ENCODE measurements at regions not wholly inside any gene's neighbourhood (a gene's known extent, or its start where the extent isn't known, plus 50 kb on each side); places are given as distances from the start of the nearest gene placed in this dataset.

DNA sequence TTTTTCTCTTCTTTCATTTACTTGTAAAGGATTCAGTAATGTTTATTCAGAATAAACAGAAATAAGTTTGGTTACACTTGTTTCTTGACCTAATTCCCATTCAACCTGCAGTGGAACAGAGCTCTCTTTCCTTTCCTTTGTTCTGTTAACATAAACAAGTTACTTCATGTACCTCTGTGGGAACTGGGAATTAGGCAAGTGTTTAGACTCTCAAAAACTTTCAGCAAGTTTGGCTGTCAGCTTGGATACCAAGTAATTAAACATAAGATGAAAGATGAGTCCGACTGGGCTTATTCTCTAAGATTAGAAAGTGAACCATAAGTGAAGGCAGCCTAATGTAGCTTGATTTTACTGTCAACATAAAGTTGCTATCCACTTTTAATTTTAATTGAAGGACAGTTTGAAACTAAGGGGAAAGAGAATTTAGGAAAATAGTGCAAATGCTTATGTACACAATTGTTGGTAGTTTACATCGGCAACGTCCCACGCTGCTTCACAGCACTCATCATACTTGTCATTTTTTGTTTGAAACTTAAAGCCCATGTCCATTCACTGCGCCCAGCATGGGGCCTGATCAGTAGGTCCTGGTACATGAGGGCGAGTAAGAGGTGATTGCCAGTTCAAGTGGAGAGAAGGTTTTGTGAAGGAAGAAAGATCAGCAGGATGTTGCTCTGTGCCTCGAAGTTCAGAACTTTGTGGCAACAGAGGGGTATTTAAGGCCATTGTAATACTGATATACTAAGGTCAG is 113.0 kb downstream of the PLEKHG1 start:
- no peak for DNase-seq (ENCODE audit: low read depth)

DNA sequence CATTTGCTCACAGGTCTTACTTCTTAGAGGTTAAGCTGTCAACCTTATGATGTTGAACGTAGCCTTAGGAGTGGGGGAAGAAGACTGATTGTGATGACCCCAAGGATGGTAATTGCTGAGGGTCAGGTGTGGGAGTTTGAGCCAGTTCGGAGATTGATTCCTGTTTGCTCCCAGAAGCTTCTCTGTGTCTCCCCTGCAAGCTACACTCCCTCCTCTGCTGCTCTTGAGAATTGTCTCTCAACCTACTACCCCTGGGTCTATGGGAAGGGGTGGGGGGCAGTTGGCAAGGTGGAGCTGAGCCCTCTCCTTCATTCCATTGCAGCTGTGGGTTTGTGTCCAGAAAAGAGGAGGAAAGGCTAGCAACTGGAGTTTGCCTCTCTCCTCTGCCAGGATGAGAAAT is 113.8 kb downstream of the PLEKHG1 start:
- no peak for DNase-seq (ENCODE audit: low read depth)

DNA sequence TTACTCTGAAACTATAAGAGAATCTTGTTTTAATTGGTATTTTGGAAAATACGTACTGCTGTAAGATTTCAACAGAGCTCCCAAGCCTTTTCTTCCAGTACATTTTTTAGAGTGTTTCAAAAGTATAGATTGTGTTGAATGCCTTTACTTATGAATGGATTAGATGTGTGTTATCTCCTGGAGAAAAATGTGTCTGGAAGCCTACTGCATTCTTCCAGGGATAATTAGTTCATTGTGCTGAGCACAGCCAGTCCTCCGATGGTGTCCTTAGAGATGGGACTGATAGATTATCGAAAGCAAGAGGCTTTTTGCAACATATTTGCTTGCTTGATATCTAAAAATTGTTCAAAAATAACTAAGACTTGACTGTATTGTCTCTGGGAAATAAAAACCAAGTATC is 114.2 kb downstream of the PLEKHG1 start:
- DNase-seq (ENCODE audit: low read depth): no peak

DNA sequence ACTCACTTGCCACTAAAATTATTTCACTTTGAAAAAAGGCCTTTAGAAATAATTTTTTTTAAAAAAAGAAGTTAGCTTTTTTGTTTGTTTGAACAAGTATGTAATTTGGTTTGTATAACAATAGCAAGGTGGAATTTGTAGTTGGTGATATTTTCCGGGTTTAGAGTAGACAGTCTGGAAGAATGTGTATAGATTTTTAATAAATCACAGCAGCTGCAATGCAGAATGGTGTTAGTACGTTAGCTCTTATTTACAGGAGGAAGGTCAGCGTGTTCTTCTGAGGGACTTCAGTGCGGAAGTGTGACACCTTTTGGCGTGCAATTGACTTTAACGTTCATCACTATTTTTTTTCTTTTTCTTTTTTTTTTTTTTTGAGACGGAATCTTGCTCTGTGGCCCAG is 115.4 kb downstream of the PLEKHG1 start:
- no peak for DNase-seq (ENCODE audit: low read depth)

DNA sequence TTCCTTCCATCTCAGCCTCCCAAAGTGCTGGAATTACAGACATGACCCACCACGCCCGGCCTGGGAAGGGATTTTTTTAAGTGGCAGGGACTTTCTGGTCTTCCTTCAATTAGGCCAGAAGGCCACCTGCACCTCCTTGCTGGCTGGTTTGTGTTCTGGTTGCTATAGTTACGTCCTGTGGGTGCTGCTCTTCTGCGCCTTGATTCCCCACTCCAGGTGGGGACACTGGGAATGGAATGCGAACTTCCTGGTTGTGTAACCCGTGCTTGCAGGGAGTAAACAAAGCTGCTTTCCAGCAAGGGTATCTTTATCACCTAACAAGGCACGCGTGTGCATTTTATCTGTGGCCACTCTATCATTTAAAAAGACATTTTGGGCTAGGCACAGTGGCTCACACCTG is 117.7 kb downstream of the PLEKHG1 start:
- DNase-seq (ENCODE audit: low read depth): no peak

DNA sequence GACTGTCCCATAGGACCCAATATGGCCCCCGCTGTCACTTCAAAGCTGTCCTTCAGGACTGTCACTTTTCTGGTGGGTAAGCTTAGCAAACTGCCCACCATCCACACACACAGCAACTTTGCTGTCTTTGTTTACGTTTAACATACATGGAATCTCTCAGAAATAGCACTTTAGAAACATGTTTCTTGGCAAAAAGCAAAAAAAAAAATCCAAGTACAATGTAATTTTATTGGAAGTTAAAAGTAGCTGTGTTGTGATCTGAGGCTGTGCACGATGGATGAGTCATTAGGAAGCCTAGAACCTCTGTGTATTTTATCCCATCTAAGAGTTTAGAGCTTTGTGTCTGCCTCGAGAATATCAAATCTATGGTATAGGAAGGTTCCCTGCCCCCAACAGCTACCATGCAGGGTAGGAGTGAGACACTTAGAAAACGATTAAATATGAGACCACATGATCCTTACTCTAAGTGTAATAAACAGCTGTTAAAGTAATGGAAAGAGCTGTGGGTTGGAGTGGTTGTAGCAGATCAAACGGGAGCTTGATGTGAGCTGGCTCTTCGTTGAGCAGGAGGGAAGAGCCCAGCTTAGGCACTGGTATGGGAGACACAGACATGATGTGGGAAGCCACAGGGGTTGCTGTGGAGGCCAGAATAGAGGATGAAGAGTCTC is 119.5 kb downstream of the PLEKHG1 start:
- no peak for DNase-seq (ENCODE audit: low read depth)

DNA sequence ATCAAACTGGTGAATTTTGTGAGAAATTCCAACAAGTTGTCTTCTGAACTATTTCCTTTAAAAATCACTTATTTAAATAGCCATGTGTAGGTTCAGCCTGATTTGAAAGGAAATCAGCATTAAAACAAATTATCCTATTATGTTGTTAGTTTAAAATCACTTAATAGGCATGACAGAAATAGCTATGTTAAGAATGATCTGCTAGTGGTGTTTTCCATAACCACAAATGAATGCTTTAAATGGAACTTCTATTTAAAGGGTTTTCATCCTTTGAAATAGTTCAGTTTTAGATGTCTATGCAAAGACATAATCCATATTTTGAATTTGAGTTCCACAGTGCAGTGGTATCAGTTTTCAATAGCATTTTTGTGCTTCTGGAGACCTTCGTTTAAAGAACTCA is 120.1 kb downstream of the PLEKHG1 start:
- no peak for DNase-seq (ENCODE audit: low read depth)

DNA sequence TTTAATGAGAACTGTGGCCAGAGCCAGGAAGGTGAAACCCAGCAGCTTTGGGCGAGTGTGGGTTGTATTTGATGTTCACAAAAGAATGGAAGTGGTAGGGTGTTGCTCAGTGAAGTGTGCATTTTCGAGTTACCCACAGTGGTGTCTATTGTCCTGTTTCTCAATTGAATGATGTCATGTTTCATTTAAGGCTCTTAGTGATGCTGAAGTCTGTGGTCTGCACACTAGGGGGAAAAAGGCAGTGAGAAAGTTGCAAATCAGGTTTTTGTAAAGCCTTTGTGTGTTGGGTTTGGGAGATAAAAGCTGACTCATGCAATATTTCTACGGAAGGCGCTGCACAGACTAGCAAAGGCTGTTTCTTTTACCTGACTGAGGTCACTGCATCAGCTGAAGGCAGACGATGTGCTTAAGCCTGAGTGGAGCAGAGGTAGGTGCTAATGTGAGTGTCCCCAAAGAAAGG is 121.1 kb downstream of the PLEKHG1 start:
- no peak for DNase-seq (ENCODE audit: low read depth)

DNA sequence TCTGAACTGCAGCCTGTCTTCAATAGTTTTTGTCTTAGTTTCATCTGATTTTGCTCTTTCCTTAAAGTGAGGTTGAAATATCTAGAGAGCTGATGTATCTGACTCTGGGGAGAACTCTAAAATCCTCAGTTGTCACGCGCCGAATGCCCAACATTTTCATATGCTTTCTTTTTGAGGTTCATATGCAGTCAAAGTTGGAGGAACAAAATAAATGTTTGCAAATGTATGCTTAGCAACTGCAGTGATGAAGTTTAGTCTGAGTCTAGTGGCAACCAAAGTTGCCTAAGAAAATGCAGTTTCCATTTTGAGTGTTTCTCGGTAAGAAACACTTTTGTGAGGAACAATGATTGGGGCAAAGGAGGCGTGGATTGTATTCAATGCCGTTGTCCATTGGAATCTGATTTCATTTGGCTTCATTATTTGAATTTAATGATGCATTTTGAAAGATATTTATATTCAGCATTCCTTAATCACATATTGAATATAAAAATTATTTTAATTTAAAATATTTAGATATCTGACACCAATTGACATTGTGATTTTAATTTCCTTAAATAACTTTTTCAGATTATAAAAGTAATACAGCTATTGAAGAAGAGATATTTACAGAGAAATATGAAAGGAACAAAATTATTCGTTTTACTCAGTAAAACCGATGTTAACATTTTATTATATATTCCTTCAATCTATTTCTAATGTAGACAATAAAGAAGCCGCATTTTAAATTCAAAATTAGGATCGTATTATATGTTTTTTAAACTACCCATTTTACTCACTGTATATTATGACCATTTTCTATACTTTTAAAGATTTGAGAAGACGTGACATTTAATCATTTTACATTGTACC is 122.0 kb downstream of the PLEKHG1 start:
- no peak for DNase-seq (ENCODE audit: low read depth)

DNA sequence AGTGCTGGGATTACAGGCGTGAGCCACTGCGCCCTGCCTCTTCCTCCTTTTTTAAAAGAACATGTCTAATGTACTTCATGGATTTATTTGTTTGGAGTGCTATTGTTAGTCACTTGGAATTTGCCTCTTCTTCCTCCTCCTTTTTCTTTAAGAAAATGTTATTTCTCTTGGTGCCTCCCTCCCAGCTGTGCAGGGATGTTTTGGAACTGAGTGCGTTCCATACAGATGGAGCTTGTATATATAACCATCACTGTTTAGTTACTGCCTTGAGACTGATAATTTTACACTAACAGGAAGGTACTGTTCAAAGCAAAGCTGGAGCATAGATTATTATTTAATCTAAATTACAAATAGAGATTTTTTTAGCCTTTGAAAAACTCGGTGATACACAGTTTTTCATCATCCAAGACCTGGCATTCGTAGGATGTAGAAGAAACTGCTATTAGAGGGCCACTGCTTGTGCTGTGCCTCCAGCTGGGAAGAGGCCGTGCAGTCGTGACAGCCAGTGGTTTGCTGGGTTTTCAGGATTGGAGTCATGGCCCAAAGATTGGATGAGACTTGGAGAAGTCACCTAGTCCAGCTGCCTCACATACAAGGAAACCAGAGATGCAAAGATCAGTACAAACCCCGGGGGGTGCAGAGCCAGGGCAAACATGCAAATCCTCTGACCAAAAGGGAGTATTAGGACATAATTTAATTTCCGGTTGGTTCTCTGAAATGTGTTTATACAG is 123.1 kb downstream of the PLEKHG1 start:
- no peak for DNase-seq (ENCODE audit: low read depth)

DNA sequence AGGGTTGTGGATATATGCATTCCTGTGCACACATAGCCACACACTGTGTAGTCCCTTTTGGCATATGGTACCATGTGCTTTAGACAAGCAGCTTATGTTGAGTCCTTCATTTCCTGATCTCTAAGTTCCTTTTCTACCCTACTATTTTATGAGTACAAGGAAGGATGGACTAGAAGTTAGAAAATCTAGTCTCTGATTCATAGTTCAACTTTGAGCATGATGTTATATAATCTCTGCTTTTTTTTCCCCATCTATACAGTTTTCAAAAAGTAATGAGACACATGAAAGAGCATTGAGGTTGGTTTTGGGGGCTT is 123.6 kb downstream of the PLEKHG1 start:
- no peak for DNase-seq (ENCODE audit: low read depth)

DNA sequence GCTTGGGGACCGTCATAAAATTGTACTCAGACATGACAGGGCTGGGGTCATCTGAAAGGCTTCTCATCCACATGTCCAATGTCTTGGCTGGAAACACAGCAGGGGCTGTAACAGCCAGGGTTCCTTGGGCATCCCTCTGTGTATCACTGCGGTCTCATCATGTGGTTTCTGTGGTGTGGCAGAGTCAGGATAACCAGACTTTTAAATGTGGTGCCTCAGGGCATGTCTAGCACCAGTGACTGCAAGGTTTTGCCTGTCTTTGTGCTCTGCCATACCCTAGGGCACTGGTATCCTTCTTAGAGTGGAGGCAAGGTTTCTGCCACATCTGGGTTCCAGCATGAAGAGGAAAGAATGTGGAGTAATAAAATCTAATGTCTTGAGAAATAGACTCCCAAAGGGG is 124.2 kb downstream of the PLEKHG1 start:
- DNase-seq (ENCODE audit: low read depth): no peak

DNA sequence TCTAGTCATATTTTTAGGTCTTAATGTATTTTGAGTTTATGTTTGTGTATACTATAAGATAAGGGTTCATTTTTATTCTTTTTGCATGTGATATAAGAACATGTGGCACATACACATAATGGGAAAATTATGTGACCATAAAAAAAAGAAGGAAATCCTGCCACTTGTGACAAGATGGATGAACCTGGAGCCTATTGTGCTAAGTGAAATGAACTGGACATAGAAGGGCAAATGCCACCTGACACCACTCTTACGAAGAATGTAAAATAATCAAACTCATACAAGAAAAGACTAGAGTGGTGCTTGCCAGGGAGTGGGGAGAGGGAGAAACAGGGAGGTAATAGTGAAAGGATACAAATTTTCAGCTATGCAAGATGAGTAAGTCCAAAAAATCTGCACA is 126.1 kb downstream of the PLEKHG1 start:
- no peak for DNase-seq (ENCODE audit: low read depth)

DNA sequence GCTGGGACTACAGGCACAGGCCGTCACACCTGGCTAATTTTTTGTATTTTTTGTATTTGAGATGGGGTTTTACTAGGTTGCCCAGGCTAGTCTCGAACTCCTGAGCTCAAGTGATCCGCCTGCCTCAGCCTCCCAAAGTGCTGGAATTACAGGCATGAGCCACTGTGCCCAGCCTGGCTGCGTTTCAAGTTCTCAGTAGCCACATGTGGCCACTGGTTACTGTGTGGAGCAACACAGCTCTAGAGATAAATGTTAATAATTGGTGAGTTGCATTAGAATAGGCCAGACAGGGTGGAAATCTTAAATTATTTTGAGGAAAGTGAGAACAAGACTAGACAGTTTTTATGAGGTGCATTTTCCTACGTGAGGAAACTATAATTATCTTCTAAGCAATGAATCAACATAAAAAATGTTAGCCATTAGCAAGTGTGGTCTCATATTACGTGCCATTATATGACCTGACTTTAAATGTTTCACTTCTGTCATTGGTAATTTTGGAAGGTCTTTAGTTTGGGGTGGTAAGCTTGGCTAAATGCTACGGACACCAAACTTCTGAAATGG is 129.6 kb downstream of the PLEKHG1 start:
- no peak for DNase-seq (ENCODE audit: low read depth)

DNA sequence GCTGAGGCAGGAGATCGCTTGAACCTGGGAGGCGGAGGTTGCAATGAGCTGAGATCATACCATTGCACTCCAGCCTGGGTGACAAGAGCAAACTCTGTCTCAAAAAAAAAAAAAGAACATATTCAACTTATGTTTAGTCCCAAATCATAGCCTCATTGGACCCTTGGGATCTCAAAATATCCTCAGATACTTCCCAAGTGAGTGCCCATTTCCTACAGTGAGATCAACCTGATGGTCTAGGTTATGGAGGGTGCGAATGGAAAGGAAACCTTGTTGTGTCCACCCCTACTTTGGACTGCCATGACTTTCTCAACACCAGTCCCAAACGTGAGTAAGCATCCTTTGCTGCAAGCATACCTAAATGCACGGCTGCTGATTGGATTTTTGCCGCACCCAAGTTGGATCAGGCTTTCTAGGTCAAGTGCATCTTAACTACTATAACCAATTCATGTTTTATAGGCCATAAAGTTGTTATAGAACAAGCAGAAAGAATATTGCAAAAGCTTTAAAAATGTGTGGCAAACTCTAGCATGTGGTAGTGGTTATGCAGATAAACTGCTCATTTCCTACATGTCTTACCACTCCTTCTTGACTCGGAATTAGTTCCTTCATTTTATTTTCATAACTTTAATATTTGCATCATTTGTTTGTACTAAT is 131.2 kb downstream of the PLEKHG1 start:
- no peak for DNase-seq (ENCODE audit: low read depth)

DNA sequence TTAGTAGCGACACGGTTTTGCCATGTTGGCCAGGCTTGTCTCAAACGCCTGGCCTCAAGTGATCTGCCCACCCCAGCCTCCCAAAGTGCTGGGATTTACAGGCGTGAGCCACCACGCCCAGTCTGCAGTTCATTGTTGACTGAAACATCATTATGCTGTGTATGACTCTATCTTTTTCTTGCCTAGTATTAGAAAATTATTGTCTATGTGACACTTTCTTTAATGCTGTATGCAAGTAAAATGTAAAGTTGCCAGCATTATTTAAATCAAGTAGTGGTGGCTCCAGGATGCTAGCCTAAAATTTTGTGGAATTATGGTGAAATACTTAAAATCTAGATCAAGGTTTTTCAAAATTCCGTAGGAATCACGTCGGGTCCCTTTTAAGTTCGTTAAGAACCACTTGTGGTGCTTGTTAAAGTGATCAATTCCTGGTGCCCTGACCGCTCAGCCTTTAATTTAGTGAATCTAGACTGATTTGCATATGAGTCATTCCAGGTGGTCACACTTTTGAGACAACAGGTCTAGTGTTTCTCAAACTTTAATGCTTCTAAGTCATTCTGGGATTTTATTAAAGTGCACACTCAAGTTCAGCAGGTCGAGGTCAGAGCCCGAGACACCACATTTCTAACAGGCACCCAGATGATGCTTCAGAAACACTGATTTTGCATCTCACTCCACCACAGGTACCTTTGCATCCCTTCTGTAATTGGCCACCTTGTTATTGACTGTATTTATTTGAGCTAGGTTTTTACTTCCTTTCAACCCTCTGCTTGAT is 132.6 kb upstream of the MTHFD1L start:
- DNase-seq (ENCODE audit: low read depth): no peak

DNA sequence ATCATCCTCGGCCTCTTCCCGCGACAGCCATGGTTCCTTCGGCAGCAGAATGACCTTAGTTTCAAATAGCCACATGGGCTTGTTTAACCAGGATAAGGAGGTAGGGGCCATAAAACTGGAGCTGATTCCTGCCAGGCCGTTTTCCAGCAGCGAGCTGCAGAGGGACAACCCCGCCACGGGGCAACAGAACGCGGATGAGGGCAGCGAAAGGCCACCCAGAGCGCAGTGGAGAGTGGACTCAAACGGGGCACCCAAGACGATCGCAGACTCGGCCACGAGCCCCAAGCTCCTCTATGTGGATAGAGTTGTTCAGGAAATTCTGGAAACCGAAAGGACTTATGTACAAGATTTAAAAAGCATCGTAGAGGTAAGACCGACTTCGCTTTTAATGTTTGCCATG is 131.8 kb upstream of the MTHFD1L start:
- DNase-seq (ENCODE audit: low read depth): no peak

DNA sequence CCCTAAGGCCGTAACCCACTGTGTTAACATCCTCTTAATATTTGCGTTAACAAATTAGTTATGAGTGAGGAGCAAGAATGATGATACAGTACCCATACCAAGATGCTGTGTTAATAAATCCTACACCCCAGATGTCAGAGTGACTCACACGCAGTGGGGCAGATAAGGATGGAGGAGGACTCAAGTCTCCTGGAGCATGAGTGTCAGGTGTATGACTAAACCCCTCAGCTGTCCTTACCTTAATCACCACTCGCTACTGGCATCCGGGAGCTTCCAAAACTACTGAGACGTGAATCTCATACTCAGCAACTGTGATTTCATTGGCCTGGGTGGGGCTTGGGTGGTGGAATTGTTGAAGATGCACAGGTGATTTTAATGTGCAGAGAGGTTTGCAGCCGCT is 131.3 kb upstream of the MTHFD1L start:
- no peak for DNase-seq (ENCODE audit: low read depth)

DNA sequence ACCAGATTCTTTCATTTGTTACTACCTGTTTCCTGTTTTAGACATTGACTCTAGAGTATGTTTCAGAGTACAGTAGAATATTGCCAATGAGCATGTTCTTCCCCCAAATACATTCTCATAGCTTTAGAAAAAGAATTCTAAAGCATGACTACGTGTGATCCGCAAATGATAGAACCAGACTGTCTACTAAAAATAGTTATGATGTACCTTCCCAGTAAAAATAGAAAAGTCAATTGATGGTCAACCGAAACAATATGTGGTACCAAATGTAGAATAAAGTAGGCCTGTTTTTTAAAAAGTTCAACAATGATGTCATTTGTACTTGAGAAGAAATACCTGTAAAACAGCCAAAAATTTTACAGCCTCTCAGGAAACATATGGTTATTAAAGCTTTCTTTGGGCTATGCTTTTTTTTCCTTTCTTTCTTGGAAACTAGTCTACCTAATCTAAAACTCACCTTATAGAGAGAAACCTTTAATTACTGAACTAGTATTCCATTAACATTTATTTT is 130.1 kb upstream of the MTHFD1L start:
- DNase-seq (ENCODE audit: low read depth): no peak

DNA sequence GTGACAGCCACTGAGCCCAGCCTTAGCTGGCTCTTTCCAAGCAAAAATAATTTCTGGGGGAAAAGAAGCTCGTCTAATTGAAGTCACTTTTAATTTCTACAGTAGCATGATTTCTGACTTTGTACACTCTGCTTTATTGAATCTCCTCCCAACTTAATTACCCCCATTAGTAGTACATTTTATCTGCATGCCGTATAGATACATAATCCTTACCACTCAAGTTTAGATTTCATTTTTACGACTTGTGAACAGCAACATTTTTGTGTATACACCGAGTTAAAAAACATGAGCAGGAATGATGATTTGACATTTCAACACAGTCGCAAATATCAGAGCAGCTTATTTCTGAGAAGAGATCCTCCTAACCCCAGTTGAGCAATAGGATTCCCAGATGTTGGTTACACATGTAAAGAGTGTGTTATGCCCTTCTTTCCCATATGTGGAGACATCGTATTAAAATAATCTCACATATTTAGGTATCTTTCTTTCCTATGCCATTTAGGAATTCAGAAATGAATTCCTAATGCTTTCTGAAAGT is 127.3 kb upstream of the MTHFD1L start:
- DNase-seq (ENCODE audit: low read depth): no peak
